Mesothelial cell of epicardium (in vitro differentiated cells): ENCODE measurements at regions not wholly inside any gene's neighbourhood (a gene's known extent, or its start where the extent isn't known, plus 50 kb on each side); places are given as distances from the start of the nearest gene placed in this dataset.
A peak's percentile ranks its signal among the peaks of the same experiment; 100 is the strongest.

Experiments
- DNase-seq, 2 experiments: peaks; one replicate each; pipeline ENCODE4 v3.0.0; 2021; ENCODE audit warnings: low spot score in 2 of 2; ENCODE audit not compliant: unreplicated experiment in 2 of 2
- H3K27ac Mint-ChIP-seq: 2 replicates; pipeline ENCODE4 v1.8.0; 2021; ENCODE audit warnings: mixed read lengths
- H3K27me3 Mint-ChIP-seq: 2 replicates; pipeline ENCODE4 v1.8.0; 2021; ENCODE audit warnings: low read depth, mixed read lengths
- H3K36me3 Mint-ChIP-seq: 2 replicates; pipeline ENCODE4 v1.8.0; 2021; ENCODE audit warnings: mixed read lengths
- H3K4me1 Mint-ChIP-seq: 2 replicates; pipeline ENCODE4 v1.8.0; 2021; ENCODE audit warnings: mixed read lengths
- H3K4me3 Mint-ChIP-seq: 2 replicates; pipeline ENCODE4 v1.8.0; 2021; ENCODE audit warnings: mild to moderate bottlenecking, moderate library complexity, mixed read lengths
- H3K9me3 Mint-ChIP-seq: 2 replicates; pipeline ENCODE4 v1.8.0; 2021; ENCODE audit warnings: mixed read lengths
- CTCF ChIP-seq: fragments of 200-600 bp; sonication (generic); IDR thresholded peaks from one replicate; pipeline ENCODE4 v1.5.0; 2021; ENCODE audit warnings: antibody characterized with exemption; ENCODE audit not compliant: unreplicated experiment

DNA sequence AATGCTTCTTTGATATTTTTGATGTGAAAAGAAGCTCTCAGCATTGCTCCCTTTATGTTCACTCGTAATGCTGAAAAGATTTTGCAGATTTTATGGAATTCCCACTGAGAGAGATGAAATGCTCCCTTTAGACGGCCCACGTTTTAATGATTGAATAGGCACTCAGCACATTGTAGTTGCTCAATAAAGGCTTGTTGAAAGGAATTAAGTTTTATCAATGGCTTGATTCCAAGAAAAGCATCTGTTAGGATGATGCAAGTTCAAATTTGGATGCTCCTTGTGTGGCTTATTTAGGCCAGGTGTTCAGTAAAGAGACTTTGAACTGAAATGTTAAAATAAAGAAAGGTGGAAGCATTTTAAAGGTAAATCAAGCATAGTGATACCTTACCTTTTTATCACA lies 725.1 kb downstream of the EPHA4 start:
- Mint-ChIP-seq H3K27ac (peak overlapping the region; percentile 31), H3K27me3 (peaks cover 9% of the 10 kb centered on the region), H3K9me3 (peaks cover 5% of the 10 kb centered on the region), H3K4me1 (peaks cover 14% of the 10 kb centered on the region), H3K4me3 (no peak overlapping the region), H3K36me3 (peaks cover 1% of the 10 kb centered on the region)
- no peak for TF ChIP-seq CTCF
- DNase-seq: no peak

GRCh38 chr2:220847589-220847988 lies 724.5 kb downstream of the EPHA4 start:
- H3K4me3 Mint-ChIP-seq: no peak overlapping the region
- DNase-seq: peak in 1 of 2 experiments; percentile 48
- peaks cover 5% of the 10 kb centered on the region for H3K9me3 Mint-ChIP-seq
- peaks cover 1% of the 10 kb centered on the region for H3K36me3 Mint-ChIP-seq
- H3K27ac Mint-ChIP-seq: peak overlapping the region; percentile 31
- peaks cover 14% of the 10 kb centered on the region for H3K4me1 Mint-ChIP-seq
- TF ChIP-seq CTCF: no peak
- H3K27me3 Mint-ChIP-seq: peaks cover 9% of the 10 kb centered on the region

DNA sequence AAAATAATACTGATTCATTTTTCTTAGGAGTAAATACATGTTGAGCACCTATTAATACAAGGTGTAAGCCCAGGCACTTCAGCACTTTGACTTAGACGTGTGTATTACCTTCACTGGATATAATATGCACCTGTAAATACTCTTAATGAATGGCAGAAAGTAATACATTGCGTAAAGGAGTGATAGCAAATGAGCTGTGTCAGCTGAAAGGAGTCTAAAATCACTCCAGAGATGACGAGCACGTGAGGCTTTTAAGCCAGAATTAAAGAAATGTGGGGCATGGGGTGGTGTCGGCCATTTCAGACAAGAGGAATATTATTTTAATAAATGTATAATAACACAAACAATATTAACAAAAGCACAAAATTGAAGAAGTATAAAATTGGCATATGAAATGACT lies 722.7 kb downstream of the EPHA4 start:
- no peak for DNase-seq
- Mint-ChIP-seq H3K27ac (no peak overlapping the region), H3K27me3 (peaks cover 2% of the 10 kb centered on the region), H3K36me3 (peaks cover 1% of the 10 kb centered on the region), H3K9me3 (peaks cover 5% of the 10 kb centered on the region), H3K4me1 (peaks cover 14% of the 10 kb centered on the region), H3K4me3 (no peak overlapping the region)
- TF ChIP-seq CTCF: no peak

DNA sequence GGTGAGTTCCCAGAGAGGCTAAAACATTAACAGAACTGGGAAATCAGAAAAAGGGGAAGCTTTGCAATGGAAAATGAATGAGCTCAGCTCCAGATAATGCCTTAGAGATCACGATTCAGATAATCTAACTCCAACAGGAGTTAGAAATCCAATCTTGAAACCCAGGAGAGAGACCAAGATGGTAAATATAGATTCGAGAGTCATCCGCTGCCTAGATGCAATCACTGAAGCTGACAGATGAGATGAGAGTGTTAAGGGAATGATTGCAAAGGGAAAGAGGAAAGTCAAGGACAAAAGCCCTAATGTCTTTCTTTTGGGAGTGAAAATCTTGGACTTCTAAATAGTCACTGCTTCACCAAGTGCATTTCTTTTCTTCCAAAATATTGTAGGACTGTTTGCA lies 722.0 kb downstream of the EPHA4 start:
- Mint-ChIP-seq H3K27ac (no peak overlapping the region), H3K36me3 (peaks cover 1% of the 10 kb centered on the region), H3K4me1 (peaks cover 14% of the 10 kb centered on the region), H3K27me3 (no peaks in the 10 kb centered on the region), H3K4me3 (no peak overlapping the region), H3K9me3 (peaks cover 5% of the 10 kb centered on the region)
- no peak for DNase-seq
- TF ChIP-seq CTCF: no peak

DNA sequence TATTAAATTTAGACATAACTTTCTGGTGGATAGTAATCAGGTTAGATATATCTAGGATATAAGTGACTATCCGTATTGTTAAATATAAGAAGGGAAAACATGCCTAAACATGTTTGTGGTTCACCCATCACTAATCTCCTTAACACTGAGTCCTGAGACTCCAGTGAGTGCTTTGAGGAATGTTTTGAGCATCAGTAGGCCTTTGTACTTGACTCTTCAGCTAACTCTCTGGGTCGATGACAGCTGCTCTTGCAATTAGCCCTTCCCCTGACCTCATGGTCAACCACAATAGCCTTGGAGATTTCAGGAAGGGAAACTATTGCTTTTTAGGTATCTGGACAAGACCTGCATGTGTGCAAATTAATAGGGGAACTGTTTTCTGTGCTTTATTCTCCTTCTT lies 716.8 kb downstream of the EPHA4 start:
- no peaks in the 10 kb centered on the region for H3K27me3 Mint-ChIP-seq
- no peak for DNase-seq
- no peak overlapping the region for H3K4me3 Mint-ChIP-seq
- no peak for TF ChIP-seq CTCF
- H3K36me3 Mint-ChIP-seq: no peaks in the 10 kb centered on the region
- peaks cover 6% of the 10 kb centered on the region for H3K4me1 Mint-ChIP-seq
- H3K9me3 Mint-ChIP-seq: no peaks in the 10 kb centered on the region
- H3K27ac Mint-ChIP-seq: no peak overlapping the region

DNA sequence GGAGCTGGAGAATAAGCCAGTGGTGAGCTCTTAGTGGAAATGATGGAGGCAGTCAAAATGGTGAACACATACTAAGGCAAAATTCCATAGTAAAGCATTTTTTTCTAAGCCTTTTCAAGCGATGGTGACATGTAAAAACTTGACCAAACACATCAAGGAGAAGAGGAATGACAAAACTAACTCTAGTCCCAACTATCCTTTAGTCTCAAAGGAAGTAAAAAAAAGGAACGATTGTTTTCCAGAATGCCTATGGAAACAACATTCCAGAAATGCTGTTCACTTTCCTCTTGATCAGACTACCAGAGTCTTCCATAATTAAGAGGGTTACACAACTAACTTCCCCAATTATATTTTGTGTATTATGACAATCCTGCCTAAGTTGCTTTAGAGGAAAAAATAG lies 715.6 kb downstream of the EPHA4 start:
- no peaks in the 10 kb centered on the region for H3K27me3 Mint-ChIP-seq

More for the DNA sequence above, 715.6 kb downstream of the EPHA4 start:
- Mint-ChIP-seq H3K36me3 (no peaks in the 10 kb centered on the region), H3K4me1 (peaks cover 6% of the 10 kb centered on the region), H3K9me3 (no peaks in the 10 kb centered on the region), H3K27ac (no peak overlapping the region), H3K4me3 (no peak overlapping the region)
- TF ChIP-seq CTCF: no peak
- DNase-seq: no peak
